ENCODE measurements at regions not wholly inside any gene's neighbourhood (a gene's known extent, or its start where the extent isn't known, plus 50 kb on each side); places are given as distances from the start of the nearest gene placed in this dataset.

DNA sequence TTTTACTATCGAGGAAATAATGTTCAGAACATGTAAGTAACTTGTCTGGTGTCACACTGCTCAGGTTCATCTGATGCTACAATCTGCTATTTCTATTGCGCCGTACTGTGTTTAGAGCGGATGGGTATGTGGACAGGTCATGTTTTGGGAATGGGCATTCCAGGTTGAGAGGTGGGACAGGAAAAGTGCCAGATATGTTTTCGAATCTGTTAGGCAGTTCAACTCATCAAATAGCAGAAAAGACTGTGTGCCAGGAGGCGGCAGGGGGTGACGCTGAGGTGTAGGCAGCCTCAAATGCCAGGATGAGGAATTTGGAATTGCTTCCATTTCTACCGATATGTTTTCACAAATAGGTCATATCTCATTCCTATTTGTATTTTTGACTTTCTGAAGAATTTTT lies 123.8 kb downstream of the HRH4 start:
- no peak for TF ChIP-seq RAD21 (conservative IDR thresholded peaks at IDR 0.05 in 1 of 2, IDR thresholded peaks at IDR 0.05 in 1 of 2)
- TF ChIP-seq, protein P1, sequence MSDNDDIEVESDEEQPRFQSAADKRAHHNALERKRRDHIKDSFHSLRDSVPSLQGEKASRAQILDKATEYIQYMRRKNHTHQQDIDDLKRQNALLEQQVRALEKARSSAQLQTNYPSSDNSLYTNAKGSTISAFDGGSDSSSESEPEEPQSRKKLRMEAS (IDR thresholded peaks at IDR 0.05): no peak
- TF ChIP-seq, protein P2, sequence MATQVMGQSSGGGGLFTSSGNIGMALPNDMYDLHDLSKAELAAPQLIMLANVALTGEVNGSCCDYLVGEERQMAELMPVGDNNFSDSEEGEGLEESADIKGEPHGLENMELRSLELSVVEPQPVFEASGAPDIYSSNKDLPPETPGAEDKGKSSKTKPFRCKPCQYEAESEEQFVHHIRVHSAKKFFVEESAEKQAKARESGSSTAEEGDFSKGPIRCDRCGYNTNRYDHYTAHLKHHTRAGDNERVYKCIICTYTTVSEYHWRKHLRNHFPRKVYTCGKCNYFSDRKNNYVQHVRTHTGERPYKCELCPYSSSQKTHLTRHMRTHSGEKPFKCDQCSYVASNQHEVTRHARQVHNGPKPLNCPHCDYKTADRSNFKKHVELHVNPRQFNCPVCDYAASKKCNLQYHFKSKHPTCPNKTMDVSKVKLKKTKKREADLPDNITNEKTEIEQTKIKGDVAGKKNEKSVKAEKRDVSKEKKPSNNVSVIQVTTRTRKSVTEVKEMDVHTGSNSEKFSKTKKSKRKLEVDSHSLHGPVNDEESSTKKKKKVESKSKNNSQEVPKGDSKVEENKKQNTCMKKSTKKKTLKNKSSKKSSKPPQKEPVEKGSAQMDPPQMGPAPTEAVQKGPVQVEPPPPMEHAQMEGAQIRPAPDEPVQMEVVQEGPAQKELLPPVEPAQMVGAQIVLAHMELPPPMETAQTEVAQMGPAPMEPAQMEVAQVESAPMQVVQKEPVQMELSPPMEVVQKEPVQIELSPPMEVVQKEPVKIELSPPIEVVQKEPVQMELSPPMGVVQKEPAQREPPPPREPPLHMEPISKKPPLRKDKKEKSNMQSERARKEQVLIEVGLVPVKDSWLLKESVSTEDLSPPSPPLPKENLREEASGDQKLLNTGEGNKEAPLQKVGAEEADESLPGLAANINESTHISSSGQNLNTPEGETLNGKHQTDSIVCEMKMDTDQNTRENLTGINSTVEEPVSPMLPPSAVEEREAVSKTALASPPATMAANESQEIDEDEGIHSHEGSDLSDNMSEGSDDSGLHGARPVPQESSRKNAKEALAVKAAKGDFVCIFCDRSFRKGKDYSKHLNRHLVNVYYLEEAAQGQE (IDR thresholded peaks at IDR 0.05): no peak

Data from A549 (cell line).